ENCODE measurements at regions not wholly inside any gene's neighbourhood (a gene's known extent, or its start where the extent isn't known, plus 50 kb on each side); places are given as distances from the start of the nearest gene placed in this dataset.

DNA sequence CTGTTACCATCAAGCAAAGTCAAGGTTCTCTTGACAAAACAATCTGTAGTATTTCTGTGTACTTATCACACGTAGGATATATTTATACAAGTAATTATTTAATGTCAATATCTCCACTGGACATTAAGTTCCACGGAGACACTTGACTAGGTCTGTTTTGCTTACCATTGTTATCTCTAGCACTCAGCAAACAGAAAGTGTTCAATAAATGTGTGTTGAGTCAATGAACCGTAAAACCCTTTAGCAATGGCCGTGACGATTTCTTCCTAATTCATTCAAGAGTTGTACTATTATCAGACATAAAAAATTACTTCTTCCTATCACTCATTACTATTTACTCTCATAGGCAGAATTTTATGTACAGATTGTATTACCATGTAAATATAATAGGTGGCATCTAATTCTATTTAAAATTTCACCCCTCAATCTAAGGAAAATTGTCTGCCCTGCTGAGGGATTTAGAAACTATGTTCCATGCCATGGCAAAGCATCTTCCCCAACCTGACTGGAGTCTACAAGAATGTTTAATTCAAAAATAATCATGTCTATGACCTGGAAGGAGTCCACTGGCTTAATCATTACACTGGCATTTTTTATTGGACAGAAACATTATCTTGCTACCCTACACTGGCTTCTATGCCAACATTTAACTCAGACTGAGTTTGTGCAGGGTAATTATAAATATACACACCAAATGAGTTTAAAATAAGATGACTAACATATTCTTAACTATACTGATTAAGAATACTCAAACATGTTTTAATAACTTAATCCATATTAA is 301.9 kb downstream of the ZEB2 start:
- TF ChIP-seq, protein P1, sequence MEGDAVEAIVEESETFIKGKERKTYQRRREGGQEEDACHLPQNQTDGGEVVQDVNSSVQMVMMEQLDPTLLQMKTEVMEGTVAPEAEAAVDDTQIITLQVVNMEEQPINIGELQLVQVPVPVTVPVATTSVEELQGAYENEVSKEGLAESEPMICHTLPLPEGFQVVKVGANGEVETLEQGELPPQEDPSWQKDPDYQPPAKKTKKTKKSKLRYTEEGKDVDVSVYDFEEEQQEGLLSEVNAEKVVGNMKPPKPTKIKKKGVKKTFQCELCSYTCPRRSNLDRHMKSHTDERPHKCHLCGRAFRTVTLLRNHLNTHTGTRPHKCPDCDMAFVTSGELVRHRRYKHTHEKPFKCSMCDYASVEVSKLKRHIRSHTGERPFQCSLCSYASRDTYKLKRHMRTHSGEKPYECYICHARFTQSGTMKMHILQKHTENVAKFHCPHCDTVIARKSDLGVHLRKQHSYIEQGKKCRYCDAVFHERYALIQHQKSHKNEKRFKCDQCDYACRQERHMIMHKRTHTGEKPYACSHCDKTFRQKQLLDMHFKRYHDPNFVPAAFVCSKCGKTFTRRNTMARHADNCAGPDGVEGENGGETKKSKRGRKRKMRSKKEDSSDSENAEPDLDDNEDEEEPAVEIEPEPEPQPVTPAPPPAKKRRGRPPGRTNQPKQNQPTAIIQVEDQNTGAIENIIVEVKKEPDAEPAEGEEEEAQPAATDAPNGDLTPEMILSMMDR (IDR thresholded peaks at IDR 0.05) = no peak
- ATAC-seq (ENCODE audit: low FRiP score) (no peak), DNase-seq (ENCODE audit: low spot score) (no peak)

DNA sequence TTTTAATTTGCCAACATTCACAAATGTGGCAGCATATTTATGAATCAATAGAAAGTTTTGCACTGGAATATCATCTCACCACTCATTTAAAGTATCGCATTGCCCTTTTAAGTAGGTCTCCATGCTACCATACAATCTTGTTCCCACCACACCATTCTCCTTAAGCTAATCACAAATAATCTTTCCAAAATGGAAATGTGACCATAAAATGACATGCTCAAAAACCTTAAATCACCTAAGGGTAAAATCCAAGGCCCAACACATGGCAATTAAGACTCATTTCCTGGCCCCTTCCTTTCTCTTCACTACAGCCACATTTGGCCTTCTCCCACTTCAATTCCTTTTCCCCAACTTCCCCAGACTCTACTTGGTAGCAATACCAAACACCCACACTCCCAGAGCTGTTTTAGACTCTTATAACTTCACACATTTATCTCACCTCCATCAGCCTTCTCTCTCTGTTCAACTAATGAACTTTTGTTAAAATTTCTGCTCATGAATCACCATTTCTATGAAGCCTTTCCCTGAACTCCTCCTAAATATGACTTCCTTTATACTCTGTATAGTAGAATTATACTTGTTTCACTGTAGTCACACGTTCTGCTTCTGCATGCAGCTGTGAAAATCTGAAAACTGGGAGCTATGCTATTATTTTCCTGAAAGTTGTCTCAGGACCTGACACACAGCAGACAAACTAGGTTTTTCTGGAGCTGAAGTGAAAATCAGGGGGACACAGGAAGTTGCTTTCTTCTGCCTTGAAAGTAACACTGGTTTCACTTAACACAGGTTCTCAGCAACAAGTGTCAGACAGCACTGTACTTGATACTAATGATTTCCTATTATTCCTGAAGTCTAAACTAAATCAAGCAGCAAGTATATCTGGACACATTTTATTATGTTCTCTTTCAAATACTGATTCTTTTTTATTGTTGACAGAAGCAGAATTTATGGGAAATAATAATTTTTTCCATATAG is 303.9 kb downstream of the ZEB2 start:
- ATAC-seq (ENCODE audit: low FRiP score) = no peak
- TF ChIP-seq, protein P1 (IDR thresholded peaks at IDR 0.05) = no peak
- no peak for DNase-seq (ENCODE audit: low spot score)

DNA sequence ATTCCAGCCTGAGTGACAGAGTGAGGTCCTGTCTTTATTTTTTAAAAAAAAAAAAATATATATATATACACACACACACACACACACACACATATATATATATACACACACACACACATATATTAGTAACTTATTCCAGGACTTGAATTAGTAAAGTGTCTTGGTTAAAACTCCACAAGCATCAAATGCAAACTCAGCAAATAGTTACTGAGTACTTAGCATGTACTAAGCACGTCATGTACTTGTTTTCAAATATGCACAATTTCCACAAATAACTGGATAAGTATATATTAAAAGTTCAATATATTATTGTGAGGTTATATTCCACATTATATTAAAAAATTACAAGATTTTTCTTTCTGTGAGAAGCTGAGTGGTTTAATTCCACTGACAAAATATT is 304.7 kb downstream of the ZEB2 start:
- ATAC-seq (ENCODE audit: low FRiP score) = no peak
- DNase-seq (ENCODE audit: low spot score) = no peak
- TF ChIP-seq, protein P1 (IDR thresholded peaks at IDR 0.05) = no peak

DNA sequence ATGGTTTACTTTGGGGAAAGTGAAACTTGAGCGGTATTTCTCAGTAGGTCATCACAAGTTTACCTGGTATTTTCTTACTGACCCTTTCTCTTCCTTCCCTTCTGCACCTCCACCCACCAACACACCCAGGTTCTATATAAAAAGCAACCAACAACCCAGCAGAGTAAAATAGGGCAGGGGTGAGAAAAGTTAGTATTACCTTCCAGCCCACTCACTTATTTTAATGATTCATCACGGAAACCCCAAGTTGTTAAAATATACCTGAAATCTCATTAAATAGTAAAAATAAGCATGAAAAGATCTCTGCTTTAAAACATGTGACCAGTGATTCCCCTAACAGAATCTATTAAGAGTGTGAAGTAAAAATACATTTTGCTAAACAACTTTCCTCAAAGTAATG is 306.1 kb downstream of the ZEB2 start:
- no peak for DNase-seq (ENCODE audit: low spot score)
- TF ChIP-seq, protein P1 (IDR thresholded peaks at IDR 0.05) = no peak
- no peak for ATAC-seq (ENCODE audit: low FRiP score)

DNA sequence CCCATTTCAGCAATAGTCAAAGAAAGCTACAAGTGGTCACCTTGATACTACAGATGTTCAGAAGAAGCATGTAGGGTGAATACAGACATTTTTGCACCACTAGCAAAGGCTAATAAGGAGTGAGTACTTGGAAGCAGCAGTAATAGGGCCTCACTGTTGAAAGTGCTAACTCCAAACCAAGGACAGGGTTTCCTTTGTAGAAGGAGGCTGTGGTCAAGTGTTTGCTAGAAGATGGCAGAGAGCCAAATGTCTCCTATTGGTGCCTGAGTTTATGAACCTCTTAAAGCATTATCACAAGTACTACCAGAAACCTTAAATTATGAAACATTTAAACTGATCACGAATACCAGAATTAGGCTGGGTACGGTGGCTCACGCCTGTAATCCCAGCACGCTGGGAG is 308.1 kb downstream of the ZEB2 start:
- TF ChIP-seq, protein P1 (IDR thresholded peaks at IDR 0.05) = no peak
- ATAC-seq (ENCODE audit: low FRiP score) (no peak), DNase-seq (ENCODE audit: low spot score) (no peak)

DNA sequence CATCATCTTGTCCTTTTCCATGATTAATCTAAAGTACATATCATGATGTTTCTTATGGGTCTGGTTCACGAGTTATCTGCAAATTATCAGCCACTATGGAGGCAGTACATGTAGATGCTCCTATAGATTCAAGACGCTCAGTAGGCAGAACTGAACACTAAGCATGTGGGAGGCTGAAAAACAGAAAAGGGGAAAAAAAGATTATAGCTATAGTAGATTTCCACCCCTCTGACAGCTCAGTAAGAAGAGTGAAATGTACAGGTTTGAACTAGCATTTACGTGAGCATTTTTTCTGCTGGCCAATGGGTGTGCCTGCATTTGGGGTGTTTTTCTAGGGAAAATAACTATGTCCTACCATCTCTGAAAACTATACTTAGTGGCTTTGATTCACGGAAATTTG is 308.9 kb downstream of the ZEB2 start:
- TF ChIP-seq, protein P1 (IDR thresholded peaks at IDR 0.05) = no peak
- no peak for ATAC-seq (ENCODE audit: low FRiP score)

More for the DNA sequence above, 308.9 kb downstream of the ZEB2 start:
- no peak for DNase-seq (ENCODE audit: low spot score)

Measured in omental fat pad (tissue), 3 donors.